ENCODE measurements at regions not wholly inside any gene's neighbourhood (a gene's known extent, or its start where the extent isn't known, plus 50 kb on each side); places are given as distances from the start of the nearest gene placed in this dataset.

DNA sequence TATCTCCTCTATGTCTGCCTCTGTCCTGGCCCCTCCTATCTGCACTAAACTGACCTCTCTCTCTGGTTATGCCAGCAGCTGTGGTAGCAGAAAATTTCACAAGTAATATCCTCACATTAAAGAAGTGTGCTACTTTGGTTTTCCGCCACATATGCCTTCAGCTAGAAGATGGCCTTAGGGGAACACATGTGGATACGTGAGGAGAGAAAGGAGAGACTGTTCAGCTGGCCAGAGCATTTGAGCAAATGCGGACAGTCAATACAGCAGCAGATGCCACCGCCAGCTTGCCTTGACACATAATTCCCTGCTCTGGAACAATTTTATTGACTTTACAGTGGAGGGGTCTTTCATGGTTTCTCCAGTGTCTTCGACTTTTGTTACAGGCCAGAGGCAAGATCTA is 434.6 kb downstream of the TAF11L14 start:
- H3K27ac ChIP-seq (ENCODE audit: extremely low read depth, low read depth, low read length), result no peak overlapping the region
- no peak for TF ChIP-seq KLF9 (tag by site-specific recombination; IDR thresholded peaks at IDR 0.05; ENCODE audit: low read depth)
- H3K4me3 ChIP-seq (ENCODE audit: low read depth, low read length), result no peak overlapping the region
- H3K9me3 ChIP-seq (ENCODE audit: control insufficient read depth, insufficient read depth, low read depth, low read length), result no peaks in the 10 kb centered on the region
- no peaks in the 10 kb centered on the region for H3K36me3 ChIP-seq (ENCODE audit: control insufficient read depth in 2 of 2, insufficient read depth in 1 of 2, low read length in 2 of 2)
- no peaks in the 10 kb centered on the region for H3K4me1 ChIP-seq (ENCODE audit: control insufficient read depth, insufficient read depth, low read length)
- CTCF ChIA-PET, result no interaction called here
- POLR2A ChIA-PET, result no interaction called here

GRCh38 chr5:18069790-18070189 is 435.5 kb downstream of the TAF11L14 start:
- TF ChIP-seq ZNF335 (tag by site-specific recombination; conservative IDR thresholded peaks at IDR 0.05), result no peak
- no peak for TF ChIP-seq ZNF157 (tag by site-specific recombination; IDR thresholded peaks at IDR 0.05)
- TF ChIP-seq, protein P1, sequence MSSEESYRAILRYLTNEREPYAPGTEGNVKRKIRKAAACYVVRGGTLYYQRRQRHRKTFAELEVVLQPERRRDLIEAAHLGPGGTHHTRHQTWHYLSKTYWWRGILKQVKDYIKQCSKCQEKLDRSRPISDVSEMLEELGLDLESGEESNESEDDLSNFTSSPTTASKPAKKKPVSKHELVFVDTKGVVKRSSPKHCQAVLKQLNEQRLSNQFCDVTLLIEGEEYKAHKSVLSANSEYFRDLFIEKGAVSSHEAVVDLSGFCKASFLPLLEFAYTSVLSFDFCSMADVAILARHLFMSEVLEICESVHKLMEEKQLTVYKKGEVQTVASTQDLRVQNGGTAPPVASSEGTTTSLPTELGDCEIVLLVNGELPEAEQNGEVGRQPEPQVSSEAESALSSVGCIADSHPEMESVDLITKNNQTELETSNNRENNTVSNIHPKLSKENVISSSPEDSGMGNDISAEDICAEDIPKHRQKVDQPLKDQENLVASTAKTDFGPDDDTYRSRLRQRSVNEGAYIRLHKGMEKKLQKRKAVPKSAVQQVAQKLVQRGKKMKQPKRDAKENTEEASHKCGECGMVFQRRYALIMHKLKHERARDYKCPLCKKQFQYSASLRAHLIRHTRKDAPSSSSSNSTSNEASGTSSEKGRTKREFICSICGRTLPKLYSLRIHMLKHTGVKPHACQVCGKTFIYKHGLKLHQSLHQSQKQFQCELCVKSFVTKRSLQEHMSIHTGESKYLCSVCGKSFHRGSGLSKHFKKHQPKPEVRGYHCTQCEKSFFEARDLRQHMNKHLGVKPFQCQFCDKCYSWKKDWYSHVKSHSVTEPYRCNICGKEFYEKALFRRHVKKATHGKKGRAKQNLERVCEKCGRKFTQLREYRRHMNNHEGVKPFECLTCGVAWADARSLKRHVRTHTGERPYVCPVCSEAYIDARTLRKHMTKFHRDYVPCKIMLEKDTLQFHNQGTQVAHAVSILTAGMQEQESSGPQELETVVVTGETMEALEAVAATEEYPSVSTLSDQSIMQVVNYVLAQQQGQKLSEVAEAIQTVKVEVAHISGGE (tag by site-specific recombination; conservative IDR thresholded peaks at IDR 0.05; ENCODE audit: low read depth), result no peak
- TF ChIP-seq ZNF555 (tag by site-specific recombination; conservative IDR thresholded peaks at IDR 0.05), result no peak
- TF ChIP-seq, protein P2, sequence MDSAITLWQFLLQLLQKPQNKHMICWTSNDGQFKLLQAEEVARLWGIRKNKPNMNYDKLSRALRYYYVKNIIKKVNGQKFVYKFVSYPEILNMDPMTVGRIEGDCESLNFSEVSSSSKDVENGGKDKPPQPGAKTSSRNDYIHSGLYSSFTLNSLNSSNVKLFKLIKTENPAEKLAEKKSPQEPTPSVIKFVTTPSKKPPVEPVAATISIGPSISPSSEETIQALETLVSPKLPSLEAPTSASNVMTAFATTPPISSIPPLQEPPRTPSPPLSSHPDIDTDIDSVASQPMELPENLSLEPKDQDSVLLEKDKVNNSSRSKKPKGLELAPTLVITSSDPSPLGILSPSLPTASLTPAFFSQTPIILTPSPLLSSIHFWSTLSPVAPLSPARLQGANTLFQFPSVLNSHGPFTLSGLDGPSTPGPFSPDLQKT (IDR thresholded peaks at IDR 0.05; ENCODE audit: borderline replicate concordance, low read depth, low read length), result no peak
- no peak for TF ChIP-seq ZNF514 (tag by site-specific recombination; IDR thresholded peaks at IDR 0.05)
- no peak for TF ChIP-seq ZFHX2 (tag by site-specific recombination; conservative IDR thresholded peaks at IDR 0.05)
- TF ChIP-seq ZNF155 (tag by site-specific recombination; IDR thresholded peaks at IDR 0.05), result no peak
- TF ChIP-seq TCF7L2 (IDR thresholded peaks at IDR 0.05; ENCODE audit: borderline replicate concordance, low read depth, low read length), result no peak
- H3K4me1 ChIP-seq (ENCODE audit: control insufficient read depth, insufficient read depth, low read length), result no peaks in the 10 kb centered on the region
- H3K4me3 ChIP-seq (ENCODE audit: low read depth, low read length), result no peak overlapping the region
- no peaks in the 10 kb centered on the region for H3K9me3 ChIP-seq (ENCODE audit: control insufficient read depth, insufficient read depth, low read depth, low read length)
- ChIA-PET POLR2A (no interaction called here), CTCF (no interaction called here)
- no peaks in the 10 kb centered on the region for H3K36me3 ChIP-seq (ENCODE audit: control insufficient read depth in 2 of 2, insufficient read depth in 1 of 2, low read length in 2 of 2)
- H3K27ac ChIP-seq (ENCODE audit: extremely low read depth, low read depth, low read length), result no peak overlapping the region

DNA sequence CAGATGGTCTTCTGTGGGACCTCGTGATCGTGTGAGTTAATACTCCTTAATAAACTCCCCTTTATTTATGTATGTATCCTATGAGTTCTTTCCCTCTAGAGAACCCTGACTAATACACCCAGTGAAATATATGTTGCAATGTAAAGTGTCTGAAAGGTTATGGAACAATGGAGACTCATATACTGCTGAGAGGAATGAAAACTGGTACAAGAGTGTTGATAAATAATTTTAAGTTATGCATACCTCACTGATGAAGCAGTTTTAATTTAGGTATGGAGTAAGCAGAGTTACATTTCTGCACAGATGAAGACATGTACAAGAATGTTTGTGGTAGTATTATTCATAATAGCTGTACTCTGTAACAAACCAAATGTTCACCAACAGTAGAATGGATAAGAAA is 438.3 kb downstream of the TAF11L14 start:
- Histone ChIP-seq H3K36me3 (ENCODE audit: control insufficient read depth in 2 of 2, insufficient read depth in 1 of 2, low read length in 2 of 2) (no peaks in the 10 kb centered on the region), H3K27ac (ENCODE audit: extremely low read depth, low read depth, low read length) (no peak overlapping the region), H3K9me3 (ENCODE audit: control insufficient read depth, insufficient read depth, low read depth, low read length) (no peaks in the 10 kb centered on the region), H3K4me3 (ENCODE audit: low read depth, low read length) (no peak overlapping the region), H3K4me1 (ENCODE audit: control insufficient read depth, insufficient read depth, low read length) (no peaks in the 10 kb centered on the region)
- POLR2A ChIA-PET, result no interaction called here
- CTCF ChIA-PET, result no interaction called here
- TF ChIP-seq, protein P3, sequence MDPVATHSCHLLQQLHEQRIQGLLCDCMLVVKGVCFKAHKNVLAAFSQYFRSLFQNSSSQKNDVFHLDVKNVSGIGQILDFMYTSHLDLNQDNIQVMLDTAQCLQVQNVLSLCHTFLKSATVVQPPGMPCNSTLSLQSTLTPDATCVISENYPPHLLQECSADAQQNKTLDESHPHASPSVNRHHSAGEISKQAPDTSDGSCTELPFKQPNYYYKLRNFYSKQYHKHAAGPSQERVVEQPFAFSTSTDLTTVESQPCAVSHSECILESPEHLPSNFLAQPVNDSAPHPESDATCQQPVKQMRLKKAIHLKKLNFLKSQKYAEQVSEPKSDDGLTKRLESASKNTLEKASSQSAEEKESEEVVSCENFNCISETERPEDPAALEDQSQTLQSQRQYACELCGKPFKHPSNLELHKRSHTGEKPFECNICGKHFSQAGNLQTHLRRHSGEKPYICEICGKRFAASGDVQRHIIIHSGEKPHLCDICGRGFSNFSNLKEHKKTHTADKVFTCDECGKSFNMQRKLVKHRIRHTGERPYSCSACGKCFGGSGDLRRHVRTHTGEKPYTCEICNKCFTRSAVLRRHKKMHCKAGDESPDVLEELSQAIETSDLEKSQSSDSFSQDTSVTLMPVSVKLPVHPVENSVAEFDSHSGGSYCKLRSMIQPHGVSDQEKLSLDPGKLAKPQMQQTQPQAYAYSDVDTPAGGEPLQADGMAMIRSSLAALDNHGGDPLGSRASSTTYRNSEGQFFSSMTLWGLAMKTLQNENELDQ (tag by site-specific recombination; IDR thresholded peaks at IDR 0.05; ENCODE audit: low read depth), result no peak
- TF ChIP-seq SALL2 (tag by site-specific recombination; IDR thresholded peaks at IDR 0.05; ENCODE audit: borderline replicate concordance), result no peak
- no peak for TF ChIP-seq YY2 (tag by site-specific recombination; IDR thresholded peaks at IDR 0.05)
- TF ChIP-seq MYNN (tag by site-specific recombination; IDR thresholded peaks at IDR 0.05; ENCODE audit: borderline replicate concordance), result no peak
- TF ChIP-seq MEIS1 (CRISPR knock-in tag; IDR thresholded peaks at IDR 0.05; ENCODE audit: borderline replicate concordance), result no peak
- TF ChIP-seq ZNF560 (tag by site-specific recombination; IDR thresholded peaks at IDR 0.05; ENCODE audit: borderline replicate concordance), result no peak

Measured in HEK293 (cell line).